ENCODE measurements at regions not wholly inside any gene's neighbourhood (a gene's known extent, or its start where the extent isn't known, plus 50 kb on each side); places are given as distances from the start of the nearest gene placed in this dataset.

DNA sequence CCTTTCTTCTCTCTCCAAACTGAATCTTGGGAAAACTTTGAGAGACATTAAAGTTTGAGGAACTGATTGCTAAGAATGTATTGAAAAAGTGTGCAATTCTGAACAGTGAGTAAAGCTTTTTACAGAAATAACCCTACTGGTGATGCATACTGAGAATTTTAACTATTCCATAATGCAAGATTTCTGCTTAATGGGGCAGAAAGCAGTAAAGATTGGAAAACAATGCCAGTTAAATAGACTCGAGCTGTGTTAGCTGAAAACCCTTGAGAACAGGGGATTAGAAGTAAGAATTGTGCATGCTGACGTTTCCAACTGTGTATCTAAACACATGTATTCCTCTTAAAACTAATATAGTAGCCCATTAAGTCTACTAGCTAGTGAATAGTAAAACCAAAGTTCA is 1500.2 kb upstream of the PRMT6 start:
- TF ChIP-seq, protein P1, sequence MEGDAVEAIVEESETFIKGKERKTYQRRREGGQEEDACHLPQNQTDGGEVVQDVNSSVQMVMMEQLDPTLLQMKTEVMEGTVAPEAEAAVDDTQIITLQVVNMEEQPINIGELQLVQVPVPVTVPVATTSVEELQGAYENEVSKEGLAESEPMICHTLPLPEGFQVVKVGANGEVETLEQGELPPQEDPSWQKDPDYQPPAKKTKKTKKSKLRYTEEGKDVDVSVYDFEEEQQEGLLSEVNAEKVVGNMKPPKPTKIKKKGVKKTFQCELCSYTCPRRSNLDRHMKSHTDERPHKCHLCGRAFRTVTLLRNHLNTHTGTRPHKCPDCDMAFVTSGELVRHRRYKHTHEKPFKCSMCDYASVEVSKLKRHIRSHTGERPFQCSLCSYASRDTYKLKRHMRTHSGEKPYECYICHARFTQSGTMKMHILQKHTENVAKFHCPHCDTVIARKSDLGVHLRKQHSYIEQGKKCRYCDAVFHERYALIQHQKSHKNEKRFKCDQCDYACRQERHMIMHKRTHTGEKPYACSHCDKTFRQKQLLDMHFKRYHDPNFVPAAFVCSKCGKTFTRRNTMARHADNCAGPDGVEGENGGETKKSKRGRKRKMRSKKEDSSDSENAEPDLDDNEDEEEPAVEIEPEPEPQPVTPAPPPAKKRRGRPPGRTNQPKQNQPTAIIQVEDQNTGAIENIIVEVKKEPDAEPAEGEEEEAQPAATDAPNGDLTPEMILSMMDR (IDR thresholded peaks at IDR 0.05): no peak
- TF ChIP-seq POLR2AphosphoS5 (IDR thresholded peaks at IDR 0.05; ENCODE audit: low read depth, low read length) (no peak), REST (IDR thresholded peaks at IDR 0.05; ENCODE audit: insufficient read depth in 1 of 2, low read depth in 2 of 2, low read length in 1 of 2) (no peak)

Data from Panc1 (cell line).